CD1c-positive myeloid dendritic cell (primary cell): ENCODE measurements at regions not wholly inside any gene's neighbourhood (a gene's known extent, or its start where the extent isn't known, plus 50 kb on each side); places are given as distances from the start of the nearest gene placed in this dataset.
"Not testable (repeated sequence)": the region's sequence is repeated elsewhere in the genome, so short reads cannot be mapped to it uniquely, and the experiment has no call there.

Source experiments
- DNase-seq: peaks from one replicate; pipeline ENCODE4 v3.0.0-alpha.2; 2016; ENCODE audit errors: extremely low spot score

DNA sequence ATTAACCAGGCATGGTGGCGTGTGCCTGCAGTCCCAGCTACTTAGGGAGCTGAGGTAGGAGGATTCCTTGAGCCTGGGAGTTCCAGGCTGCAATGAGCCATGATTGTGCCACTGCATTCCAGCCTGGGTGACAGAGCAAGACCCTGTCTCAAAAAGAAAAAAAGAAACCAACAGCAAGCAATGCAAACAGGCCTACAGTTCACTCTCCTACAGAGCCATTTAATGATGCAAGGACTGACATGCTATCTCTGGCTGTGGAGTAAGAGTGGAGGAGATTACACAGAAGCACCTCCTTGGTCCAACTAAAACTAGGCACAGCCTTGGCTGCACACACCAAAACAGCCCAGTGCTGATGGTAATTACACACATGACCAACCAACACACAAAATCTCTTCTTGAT is 127.5 kb upstream of the SOD1 start:
- no peak for DNase-seq

DNA sequence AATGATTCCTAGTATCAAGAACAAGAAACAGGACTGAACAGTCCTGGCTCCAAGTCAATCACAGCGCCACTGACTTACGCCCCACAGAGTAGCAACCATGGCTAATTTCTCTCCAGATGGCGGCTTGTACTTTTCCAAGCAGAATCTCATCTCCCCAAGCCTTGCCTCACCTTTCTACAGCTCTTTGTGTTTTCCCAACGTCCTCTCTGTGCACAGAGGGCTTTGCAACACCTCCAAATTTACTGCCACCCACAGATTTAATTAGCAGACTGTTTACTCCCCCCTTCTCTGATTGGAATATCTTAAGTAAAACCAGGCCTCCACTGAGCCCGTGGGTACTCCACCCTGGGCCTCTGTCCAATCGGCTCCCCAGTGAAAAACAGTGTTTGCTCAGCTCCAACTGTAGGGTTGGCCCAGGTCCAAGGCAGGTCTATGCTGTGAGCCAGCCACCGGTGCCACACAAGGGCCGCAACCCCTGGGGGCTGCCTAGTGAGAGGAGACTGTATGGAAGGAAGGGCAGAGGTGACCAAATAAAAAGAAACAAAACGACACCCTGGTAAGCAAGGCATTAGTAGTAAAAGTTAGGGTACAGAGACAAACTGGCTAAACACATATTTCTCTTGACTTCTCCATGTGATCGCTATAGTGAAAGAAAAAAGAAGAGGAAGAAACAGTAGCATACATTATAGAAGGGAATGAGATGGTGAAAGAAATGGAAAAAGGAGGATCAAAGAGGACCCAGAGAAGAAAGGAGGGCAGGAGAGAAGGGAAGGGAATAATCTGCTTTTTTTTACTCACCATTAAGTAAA is 128.4 kb upstream of the SOD1 start:
- DNase-seq: no peak

DNA sequence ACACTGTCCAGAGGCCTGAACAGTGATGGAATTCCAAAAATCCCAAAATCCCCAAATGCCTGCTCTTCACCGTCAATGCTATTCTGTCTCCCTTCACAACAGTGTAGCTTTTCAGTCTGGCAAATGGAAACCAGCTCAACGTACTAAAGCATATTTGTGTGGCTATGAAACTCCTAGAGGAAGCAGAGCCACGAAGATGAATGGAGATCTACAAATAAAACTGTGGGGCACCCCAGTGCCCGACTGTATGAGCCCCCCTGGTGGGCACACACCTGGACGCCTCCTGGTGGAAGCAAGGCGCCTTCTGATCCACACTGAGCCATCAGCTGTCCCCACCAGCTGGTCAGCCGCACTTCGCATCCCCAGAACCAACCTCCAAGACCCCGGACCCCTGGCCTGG is 129.1 kb upstream of the SOD1 start:
- no peak for DNase-seq

DNA sequence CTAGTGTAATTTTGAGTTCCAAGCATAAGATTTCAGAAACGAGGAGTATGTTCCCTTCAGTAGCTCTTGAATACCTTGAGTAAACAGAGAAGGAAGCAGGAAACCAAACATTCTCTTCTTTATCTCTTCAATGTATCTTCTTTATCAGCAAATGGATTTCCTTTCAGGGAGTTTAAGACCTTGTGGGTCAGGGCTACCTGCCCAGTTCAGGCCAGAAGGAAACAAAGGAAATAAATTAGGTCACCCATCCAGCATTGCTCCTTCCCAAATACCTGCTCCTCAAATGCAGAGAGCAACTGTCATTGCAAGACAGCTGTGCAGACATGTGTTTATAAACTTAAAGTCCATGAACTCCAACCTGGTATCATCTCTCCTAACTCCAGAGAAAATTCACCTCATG is 130.1 kb upstream of the SOD1 start:
- DNase-seq: no peak

DNA sequence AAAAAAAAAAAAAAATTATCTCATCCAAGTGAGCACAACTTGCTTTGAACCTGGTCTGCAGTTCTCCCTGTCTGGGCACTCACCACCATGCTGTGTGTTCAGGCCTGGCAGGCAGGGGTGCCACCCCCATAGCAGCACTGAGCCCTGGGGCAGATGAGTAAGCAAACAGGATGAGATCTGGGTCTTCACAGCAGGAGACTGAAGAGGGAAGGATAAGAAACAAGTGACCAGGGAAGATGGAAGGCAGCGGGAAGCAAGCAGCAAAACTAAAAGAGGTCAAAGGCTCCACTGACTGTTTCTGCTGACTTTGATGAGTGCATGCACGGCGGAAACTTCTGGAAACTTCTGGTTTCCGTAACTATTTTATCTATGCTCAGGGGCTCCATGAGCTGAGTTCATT is 133.5 kb upstream of the SOD1 start:
- DNase-seq: no peak

DNA sequence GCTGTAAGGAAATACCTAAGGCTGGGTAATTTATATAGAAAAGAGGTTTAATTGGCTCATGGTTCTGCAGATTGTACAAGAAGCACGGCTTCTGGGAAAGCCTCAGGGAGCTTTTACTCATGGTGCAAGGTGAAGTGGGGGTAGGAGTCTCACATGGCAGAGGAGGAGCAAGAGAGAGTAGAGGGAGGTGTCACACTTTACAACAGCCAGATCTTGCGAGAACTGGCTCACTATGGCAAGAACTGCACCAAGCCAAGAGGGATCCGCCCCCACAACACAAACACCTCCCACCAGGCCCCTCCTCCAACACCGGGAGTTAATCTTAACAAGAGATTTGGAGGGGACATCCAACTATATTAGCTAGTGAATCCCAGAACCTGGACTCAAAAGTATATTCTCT is 135.4 kb upstream of the SOD1 start:
- DNase-seq: no peak

DNA sequence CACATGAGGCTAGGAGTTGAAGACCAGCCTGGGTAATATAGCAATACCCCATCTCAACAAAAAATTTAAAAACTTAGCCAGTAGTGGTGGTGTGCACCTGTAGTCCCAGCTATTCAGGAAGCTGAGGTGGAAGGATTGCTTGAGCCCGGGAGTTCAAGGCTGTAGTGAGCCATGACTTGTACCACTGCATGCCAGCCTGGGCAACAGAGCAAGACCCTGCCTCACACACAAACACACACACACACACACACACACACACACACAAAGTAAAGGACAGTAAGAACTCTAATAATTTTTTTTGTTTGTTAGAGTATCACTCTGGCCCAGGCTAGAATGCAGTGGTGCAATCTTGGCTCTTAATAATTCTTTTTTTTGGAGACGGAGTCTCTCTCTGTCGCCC is 138.0 kb upstream of the SOD1 start:
- no peak for DNase-seq

DNA sequence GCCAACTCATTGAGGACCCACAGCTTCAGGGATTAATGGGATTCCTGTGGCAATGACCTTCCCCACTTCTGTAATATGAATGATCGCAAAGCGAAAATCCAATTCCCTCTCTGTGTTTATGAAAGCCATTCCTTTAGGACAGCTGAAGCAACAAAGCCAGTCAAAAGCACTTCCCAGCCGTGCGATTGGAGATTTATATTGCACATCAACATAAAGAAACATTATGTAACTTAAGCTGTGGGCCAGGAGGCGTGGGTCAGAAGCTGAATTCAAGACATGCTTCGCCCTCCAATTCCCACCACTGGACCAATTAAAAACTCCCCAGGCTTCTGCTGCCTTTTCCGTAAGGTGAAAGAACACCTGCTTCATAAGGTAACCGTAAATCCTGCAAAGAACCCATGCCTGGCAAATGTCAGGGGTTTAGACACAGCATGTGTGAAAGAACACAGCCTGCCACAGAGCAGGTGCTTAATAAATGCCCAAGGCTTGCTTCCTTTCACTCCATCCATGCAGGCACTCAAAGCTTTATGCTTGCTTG is 138.9 kb upstream of the SOD1 start:
- no peak for DNase-seq

DNA sequence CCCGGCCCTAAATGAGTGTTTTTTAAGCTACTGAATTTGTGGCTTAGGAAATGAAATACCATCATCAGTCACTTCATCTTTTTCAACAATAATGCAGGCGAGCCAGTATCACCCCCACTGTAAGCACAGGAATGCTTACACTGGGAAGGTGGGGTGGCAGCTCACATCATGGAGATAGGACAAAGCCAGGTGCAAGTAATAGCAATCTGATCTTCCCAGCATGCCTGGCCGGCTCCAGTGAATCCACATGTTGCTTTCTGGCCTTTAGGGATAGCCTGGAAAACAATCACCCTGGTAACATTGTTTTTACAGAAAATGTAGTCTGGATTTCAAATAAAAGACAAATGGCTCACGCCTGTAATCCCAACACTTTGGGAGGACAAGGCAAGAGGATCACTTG is 140.9 kb upstream of the SOD1 start:
- no peak for DNase-seq

DNA sequence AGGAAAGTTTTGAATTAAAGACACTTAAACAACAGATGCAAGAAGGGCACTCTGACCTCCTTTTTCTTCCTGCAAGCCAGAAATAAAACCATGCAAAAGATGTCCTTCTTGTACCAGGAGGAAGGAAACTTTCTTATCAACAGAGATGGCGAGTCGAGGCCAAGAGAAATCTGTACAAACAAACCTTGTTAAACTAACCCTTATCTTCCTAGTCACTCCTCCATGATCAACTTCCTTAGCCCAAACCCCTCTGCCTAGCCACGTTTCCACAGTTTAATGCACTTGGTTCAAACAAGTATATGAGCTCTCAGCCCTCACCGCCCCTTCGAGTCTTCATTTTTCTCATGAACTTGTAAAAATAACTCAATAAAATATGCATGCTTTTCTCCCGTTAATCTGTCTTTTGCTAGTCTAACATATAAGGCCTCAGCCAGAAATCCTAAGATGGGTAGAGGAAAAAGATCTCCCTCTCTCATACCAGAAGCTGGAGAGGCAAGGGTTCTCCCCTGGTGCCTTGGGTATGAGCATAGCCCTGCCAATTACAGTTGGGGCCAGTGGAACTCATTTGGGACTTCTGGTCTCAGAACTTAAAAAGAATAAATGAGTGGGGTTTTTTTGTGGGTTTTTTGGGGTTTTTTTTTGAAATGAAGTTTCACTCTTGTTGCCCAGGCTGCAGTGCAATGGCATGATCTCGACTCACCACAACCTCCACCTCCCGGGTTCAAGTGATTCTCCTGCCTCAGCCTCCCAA is 141.7 kb upstream of the SOD1 start:
- DNase-seq: no peak

DNA sequence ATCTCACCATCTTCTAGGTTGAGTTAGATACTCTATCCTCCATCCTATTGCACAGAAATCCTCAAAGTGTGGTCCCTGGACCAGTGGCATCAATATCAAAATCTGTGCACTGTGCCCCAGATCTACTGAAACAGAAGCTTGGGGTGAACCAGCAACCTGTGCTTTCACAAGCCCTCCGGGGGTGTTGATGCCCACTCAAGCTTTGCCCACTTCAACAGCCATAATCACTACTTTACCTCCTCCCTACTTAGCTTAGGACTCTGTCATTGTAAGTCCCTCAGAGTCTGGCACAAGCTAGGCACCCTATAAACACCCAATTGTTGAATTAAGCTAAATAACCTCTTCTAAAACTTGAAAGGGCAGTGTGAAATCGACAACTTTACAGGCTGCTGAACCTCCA is 144.2 kb upstream of the SOD1 start:
- DNase-seq: no peak

DNA sequence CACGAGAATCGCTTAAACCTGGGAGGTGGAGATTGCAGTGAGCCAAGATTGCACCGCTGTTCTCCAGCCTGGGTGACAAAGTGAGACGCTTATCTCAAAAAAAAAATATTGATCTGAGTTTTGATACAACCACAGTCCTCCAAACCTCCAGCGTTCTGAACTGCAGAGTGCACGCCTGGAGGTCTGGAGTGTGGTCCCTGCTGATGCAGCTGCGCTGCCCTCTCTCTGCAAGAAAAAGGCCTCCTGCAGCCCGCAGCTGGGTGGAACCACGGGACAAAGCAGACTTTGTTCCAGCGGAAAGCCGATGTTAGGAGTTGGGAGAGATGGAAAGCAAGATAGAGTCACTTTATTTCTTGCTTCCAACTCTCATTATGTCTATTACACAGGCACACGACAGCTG is 144.9 kb upstream of the SOD1 start:
- DNase-seq: no peak

DNA sequence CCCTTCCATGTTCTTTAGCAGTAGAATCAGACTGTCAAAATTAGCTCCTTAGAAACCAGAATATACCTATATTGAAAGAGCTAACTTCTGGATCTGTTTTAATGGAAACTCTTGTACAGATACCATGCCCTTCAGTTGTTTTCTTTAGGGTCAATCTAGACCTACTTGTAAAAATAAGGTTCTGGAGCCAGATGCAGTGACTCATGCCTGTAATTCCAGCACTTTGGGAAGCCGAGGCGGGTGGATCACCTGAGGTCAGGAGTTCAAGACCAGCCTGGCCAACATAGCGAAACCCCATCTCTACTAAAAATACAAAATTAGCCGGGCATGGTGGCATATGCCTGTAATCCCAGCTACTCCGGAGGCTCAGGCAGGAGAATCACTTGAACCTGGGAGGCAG is 146.0 kb upstream of the SOD1 start:
- not testable (repeated sequence) for DNase-seq

DNA sequence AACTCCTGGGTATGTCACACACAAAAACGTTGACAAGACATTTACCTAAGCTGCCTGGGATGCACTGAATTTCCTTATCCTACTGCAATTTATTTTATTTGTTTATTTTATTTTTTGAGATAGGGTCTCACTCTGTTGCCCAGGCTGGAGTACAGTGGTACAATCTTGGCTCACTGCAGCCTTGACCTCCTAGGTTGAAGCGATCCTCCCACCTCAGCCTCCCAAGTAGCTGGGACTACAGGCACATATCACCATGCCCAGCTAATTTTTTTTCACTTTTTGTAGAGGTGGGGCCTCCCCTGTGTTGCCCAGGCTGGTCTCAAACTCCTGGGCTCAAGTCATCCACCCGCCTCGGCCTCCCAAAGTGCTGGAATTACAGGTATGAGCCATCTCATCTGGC is 147.5 kb upstream of the SOD1 start:
- DNase-seq: not testable (repeated sequence)

DNA sequence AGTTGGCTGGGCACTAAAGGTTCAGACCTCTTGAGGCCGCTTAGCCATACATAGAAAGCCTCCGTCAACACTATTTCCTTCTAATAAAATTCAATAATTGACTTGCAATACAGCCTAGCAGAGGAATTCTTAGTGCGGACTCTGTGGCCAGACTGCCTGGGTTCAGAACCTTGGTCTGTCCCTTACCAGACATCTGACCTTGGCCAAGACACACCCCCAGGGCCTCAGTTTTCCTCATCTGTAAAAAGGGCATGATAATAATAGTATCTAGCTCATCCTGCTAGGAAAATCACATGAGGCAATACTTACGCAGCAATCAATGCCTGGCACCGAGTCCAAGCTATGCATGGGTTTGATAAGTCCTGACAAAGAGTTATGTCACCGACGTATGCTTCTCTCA is 148.2 kb upstream of the SOD1 start:
- no peak for DNase-seq

DNA sequence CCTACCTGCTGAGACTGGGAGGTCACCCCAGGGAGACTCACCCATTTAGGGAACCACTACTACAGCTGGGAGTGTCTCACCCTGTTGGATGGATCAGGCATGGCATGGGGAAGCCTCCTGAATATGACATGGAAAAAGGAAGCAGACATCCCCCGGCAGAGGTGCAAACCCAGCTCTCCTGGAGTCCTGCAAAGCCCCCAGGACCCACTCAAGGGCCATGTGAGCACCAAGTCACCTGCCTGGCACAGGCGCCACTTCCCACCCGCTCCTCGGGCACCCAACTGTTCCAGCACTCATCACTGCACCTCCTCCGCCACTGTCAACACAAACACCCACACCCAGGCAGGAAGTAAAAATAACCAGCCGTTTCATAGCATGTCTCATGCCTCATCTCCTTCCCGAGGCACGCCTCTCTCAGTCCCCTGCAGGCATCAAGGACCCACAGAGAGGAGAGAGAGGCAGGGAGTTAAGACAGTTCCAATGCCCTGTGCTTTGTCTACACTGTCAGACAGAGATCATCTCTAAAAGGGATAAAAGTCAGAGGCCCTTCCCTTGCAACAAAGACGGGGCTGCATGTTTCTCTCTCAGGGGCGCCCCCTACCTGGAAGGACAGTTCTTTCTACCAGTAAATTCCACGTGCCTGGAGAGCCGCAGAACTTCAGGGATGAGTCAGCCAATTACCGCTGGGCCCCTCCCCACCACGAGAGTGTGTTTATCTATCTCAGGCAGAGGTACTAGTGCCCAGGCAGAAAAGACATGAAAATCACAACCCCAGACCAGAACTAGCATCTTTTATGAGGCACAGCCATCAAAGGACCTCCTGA is 150.1 kb upstream of the SOD1 start:
- DNase-seq: peak; percentile 49

DNA sequence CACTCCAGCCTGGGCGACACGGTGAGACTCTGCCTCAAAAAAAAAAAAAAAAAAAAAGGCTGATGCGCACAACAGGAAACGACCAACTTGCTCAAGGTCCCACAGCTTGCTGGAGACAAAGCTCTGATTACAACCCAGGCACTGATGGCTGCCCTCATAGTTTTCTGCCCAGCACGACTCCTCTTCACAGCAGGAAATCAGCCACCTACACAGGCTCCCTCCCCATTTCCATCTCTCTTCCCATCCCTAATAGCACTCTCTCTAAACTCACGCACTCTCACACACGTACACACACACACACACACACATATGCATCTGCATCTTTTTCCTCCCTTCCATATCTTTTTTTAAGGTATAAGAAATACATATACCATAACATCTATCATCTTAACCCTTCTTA is 153.5 kb upstream of the SOD1 start:
- DNase-seq: no peak

DNA sequence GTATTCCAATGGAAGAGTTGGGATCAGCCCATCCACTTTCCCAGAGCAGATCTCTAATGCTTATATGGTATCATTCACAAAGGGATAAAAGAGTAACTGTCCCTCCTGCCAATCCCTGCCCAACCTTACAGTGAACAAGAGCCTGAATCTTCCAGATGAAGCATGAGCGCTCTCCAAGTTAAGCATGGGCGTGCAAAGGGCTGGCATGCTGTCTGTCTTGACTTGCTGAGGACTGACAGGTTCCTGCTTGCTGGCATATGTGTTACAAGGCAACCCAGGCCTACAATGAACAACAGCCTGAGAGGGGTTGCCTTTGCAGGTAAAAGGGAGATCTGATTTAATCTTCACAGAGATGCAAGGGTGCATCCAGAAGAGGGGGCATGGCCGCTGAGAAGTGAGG is 155.6 kb upstream of the SOD1 start:
- no peak for DNase-seq

DNA sequence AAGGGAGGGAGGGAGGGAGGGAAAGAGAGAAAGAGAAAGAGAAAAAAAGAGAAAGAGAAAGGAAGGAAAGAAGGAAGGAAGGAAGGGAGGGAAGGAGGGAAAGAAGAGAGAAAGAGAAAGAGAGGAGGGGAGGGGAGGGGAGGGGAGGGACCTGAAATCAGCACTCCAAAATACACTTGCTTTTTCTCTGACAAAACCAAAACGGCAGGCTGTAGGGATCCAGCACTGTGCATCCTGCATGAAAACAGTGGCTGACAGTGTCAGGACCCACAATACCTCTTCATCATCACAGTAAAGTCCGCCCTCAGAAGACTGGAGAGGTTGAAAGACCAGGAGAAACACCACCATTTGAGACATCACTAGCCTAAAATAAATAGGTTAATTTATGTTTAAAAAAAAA is 156.0 kb upstream of the SOD1 start:
- no peak for DNase-seq

DNA sequence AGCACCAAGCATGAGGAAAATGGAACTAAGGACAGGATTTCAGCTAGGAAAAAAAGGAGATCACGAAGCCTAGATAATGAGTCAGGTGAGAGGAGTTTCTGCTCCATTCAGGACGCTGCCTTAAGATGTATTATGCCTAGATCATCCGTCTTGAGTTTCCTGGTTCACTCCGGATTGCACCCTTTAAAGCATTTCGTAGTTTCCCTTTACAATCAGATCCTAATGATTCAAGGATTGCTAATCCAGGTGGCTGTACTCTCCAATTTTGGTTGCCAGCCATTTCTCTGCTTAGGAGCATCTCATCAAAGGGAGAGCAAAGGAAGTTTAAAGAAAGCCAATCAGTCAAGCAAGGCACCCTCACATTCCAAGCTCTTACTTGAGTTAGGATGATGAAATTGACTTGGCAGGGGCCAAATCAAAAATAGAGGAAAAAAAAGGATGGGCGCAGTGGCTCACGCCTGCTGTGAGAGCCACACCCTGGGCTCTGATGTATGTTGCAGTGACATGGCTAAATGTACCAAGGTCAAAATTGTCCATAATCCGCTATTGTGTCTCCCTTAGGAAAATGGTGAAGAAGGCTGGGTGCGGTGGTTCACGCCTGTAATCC is 156.9 kb upstream of the SOD1 start:
- DNase-seq: no peak

DNA sequence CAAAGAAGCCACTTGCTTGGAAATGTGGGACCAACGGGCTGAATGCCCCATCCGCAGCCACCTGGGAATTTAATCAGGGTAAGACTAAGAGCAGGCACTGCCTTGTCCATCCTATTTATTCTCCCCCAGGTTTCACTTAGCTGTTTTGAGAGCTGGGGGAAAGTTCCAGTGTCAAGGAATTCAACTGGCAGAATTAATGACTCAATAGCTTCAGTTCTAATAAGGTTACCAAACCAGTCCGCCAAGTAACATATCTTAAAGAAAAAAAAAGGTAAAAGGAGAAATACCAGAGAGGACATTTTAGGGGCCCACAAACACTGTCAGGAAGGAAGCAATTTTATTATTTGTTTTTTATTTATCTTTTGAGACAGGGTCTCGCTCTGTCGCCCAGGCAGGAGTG is 157.6 kb upstream of the SOD1 start:
- DNase-seq: no peak

DNA sequence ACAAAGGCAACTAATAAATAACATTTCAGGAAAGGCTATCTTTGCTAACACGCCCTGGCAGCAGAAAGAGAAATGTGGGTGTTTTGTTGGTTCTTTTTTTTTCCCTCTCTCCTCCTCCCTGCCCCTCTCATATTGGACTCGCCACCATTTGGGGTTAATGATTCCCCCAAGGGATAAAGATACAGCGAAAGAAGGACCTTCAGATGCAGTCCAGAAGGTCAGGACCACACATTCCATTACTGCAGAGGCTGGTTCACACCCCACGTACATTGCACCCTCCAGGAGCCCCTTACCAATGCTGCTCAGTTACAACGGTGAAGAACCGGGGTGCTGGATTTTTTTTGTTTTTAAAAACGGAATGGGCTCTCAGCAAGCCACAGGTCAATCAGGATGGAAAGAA is 156.9 kb upstream of the TIAM1 start:
- no peak for DNase-seq
